ENCODE measurements at regions not wholly inside any gene's neighbourhood (a gene's known extent, or its start where the extent isn't known, plus 50 kb on each side); places are given as distances from the start of the nearest gene placed in this dataset.

GRCh38 chr12:28122756-28123155 lies 67.5 kb upstream of the CCDC91 start:
- no peak overlapping the region for H3K27ac ChIP-seq (ENCODE audit: low read depth in 1 of 2, low read length in 2 of 2)
- H3K4me3 ChIP-seq (ENCODE audit: low read length) = no peak overlapping the region
- H3K27me3 Mint-ChIP-seq = no peaks in the 10 kb centered on the region
- H3K27me3 ChIP-seq (ENCODE audit: control insufficient read depth in 1 of 2, insufficient read depth in 2 of 2, low read length in 2 of 2) = no peaks in the 10 kb centered on the region
- no peaks in the 10 kb centered on the region for H3K36me3 ChIP-seq (ENCODE audit: insufficient read depth, low read length)
- H3K36me3 Mint-ChIP-seq (ENCODE audit: low read depth) = no peaks in the 10 kb centered on the region
- H3K4me1 Mint-ChIP-seq (ENCODE audit: low read depth) = no peaks in the 10 kb centered on the region
- H3K4me3 Mint-ChIP-seq = no peak overlapping the region
- H3K4me1 ChIP-seq (ENCODE audit: insufficient read depth, low read length) = no peaks in the 10 kb centered on the region
- DNase-seq (no peak), ATAC-seq (ENCODE audit: poor library complexity) (no peak)
- ChIA-PET POLR2A (no interaction called here), CTCF (no interaction called here)
- intact Hi-C loops (cut with DNase I, micrococcal nuclease) = no loop called here
- no peak overlapping the region for H3K27ac Mint-ChIP-seq
- no peaks in the 10 kb centered on the region for H3K9me3 Mint-ChIP-seq
- TF ChIP-seq CTCF (IDR thresholded peaks at IDR 0.05) = no peak
- H3K9me3 ChIP-seq (ENCODE audit: control insufficient read depth in 1 of 2, insufficient read depth in 1 of 2, low read length in 2 of 2) = no peaks in the 10 kb centered on the region

GRCh38 chr12:28127455-28127854 lies 62.8 kb upstream of the CCDC91 start:
- CTCF ChIA-PET = no interaction called here
- ATAC-seq (ENCODE audit: poor library complexity) (no peak), DNase-seq (no peak)
- H3K27ac Mint-ChIP-seq = no peak overlapping the region
- H3K4me3 Mint-ChIP-seq = no peak overlapping the region
- no peaks in the 10 kb centered on the region for H3K9me3 ChIP-seq (ENCODE audit: control insufficient read depth in 1 of 2, insufficient read depth in 1 of 2, low read length in 2 of 2)
- no peak for TF ChIP-seq CTCF (IDR thresholded peaks at IDR 0.05)
- H3K4me1 ChIP-seq (ENCODE audit: insufficient read depth, low read length) = no peaks in the 10 kb centered on the region
- no peak overlapping the region for H3K27ac ChIP-seq (ENCODE audit: low read depth in 1 of 2, low read length in 2 of 2)
- H3K27me3 Mint-ChIP-seq = peaks cover 7% of the 10 kb centered on the region
- no peaks in the 10 kb centered on the region for H3K36me3 Mint-ChIP-seq (ENCODE audit: low read depth)
- intact Hi-C loops (cut with DNase I, micrococcal nuclease) = no loop called here
- H3K27me3 ChIP-seq (ENCODE audit: control insufficient read depth in 1 of 2, insufficient read depth in 2 of 2, low read length in 2 of 2) = no peaks in the 10 kb centered on the region
- H3K9me3 Mint-ChIP-seq = no peaks in the 10 kb centered on the region
- no peaks in the 10 kb centered on the region for H3K36me3 ChIP-seq (ENCODE audit: insufficient read depth, low read length)
- POLR2A ChIA-PET = no interaction called here
- H3K4me3 ChIP-seq (ENCODE audit: low read length) = no peak overlapping the region
- no peaks in the 10 kb centered on the region for H3K4me1 Mint-ChIP-seq (ENCODE audit: low read depth)

- H3K4me3 ChIP-seq (ENCODE audit: low read length) = no peak overlapping the region
- CTCF ChIA-PET = no interaction called here
- no peaks in the 10 kb centered on the region for H3K9me3 ChIP-seq (ENCODE audit: control insufficient read depth in 1 of 2, insufficient read depth in 1 of 2, low read length in 2 of 2)
- H3K36me3 ChIP-seq (ENCODE audit: insufficient read depth, low read length) = no peaks in the 10 kb centered on the region
- POLR2A ChIA-PET = no interaction called here
- ATAC-seq (ENCODE audit: poor library complexity) = no peak
- H3K36me3 Mint-ChIP-seq (ENCODE audit: low read depth) = no peaks in the 10 kb centered on the region
- H3K27ac ChIP-seq (ENCODE audit: low read depth in 1 of 2, low read length in 2 of 2) = no peak overlapping the region
- H3K9me3 Mint-ChIP-seq = no peaks in the 10 kb centered on the region
- peaks cover 7% of the 10 kb centered on the region for H3K27me3 Mint-ChIP-seq
- no peak overlapping the region for H3K27ac Mint-ChIP-seq
- intact Hi-C loops (cut with DNase I, micrococcal nuclease) = no loop called here
- H3K4me3 Mint-ChIP-seq = no peak overlapping the region
- no peak for TF ChIP-seq CTCF (IDR thresholded peaks at IDR 0.05)
- H3K27me3 ChIP-seq (ENCODE audit: control insufficient read depth in 1 of 2, insufficient read depth in 2 of 2, low read length in 2 of 2) = no peaks in the 10 kb centered on the region
- no peaks in the 10 kb centered on the region for H3K4me1 ChIP-seq (ENCODE audit: insufficient read depth, low read length)
- no peak for DNase-seq
- H3K4me1 Mint-ChIP-seq (ENCODE audit: low read depth) = no peaks in the 10 kb centered on the region
Observed at GRCh38 chr12:28129031-28129430, 61.2 kb upstream of the CCDC91 start.

Data from CD4-positive, alpha-beta T cell (primary cell).